Naive thymus-derived CD8-positive, alpha-beta T cell (primary cell): ENCODE measurements at regions not wholly inside any gene's neighbourhood (a gene's known extent, or its start where the extent isn't known, plus 50 kb on each side); places are given as distances from the start of the nearest gene placed in this dataset.

ENCODE experiments used
- ATAC-seq, 2 donors: fragments of 150-1000 bp; cut with Tn5 transposase in 1 of 2; sonication (Bioruptor Pico), chemical (Tn5 transposase) in 1 of 2; 1 replicate in 1 of 2; 2 replicates in 1 of 2; pipeline ENCODE4 v1.10.0; 2021; ENCODE audit warnings: mild to moderate bottlenecking in 2 of 2, moderate library complexity in 2 of 2
- POLR2A ChIA-PET: fragments of 350-600 bp; sonication (Branson Sonifier 250); formaldehyde crosslinking; loops from one replicate; lab custom pipeline; 2021; ENCODE audit warnings: antibody characterized with exemption; lab: Charles Lee
- DNase-seq, 10 donors: peaks; one replicate each; pipeline versions ENCODE4 v3.0.0 to v3.0.0-alpha.2; 2020 to 2022
- H3K27ac Mint-ChIP-seq, 10 donors: one replicate each; pipeline ENCODE4 v1.8.0; 2020 to 2022; ENCODE audit warnings: mild to moderate bottlenecking in 10 of 10, mixed read lengths in 10 of 10, moderate library complexity in 4 of 10, inconsistent platforms in 1 of 10
- H3K27me3 Mint-ChIP-seq, 5 donors: one replicate each; pipeline ENCODE4 v1.8.0; 2021 to 2022; ENCODE audit warnings: mixed read lengths in 5 of 5
- H3K36me3 Mint-ChIP-seq, 3 donors: one replicate each; pipeline ENCODE4 v1.8.0; 2020 to 2022; ENCODE audit warnings: mixed read lengths in 3 of 3, mild to moderate bottlenecking in 2 of 3, inconsistent platforms in 1 of 3
- H3K4me1 Mint-ChIP-seq, 4 donors: one replicate each; pipeline ENCODE4 v1.8.0; 2021 to 2022; ENCODE audit warnings: mixed read lengths in 4 of 4
- H3K4me3 Mint-ChIP-seq, 10 donors: one replicate each; pipeline ENCODE4 v1.8.0; 2020 to 2022; ENCODE audit warnings: mild to moderate bottlenecking in 10 of 10, mixed read lengths in 10 of 10, moderate library complexity in 6 of 10, inconsistent platforms in 1 of 10
- H3K9me3 Mint-ChIP-seq, 9 donors: one replicate each; pipeline ENCODE4 v1.8.0; 2020 to 2022; ENCODE audit warnings: mixed read lengths in 9 of 9, mild to moderate bottlenecking in 3 of 9, inconsistent platforms in 1 of 9, moderate library complexity in 1 of 9

- DNase-seq (no peak), ATAC-seq (no peak)
- no peaks in the 10 kb centered on the region for H3K9me3 Mint-ChIP-seq
- H3K27me3 Mint-ChIP-seq, result peaks cover 0 to 2% (median 0%) of the 10 kb centered on the region in 5 donors
- no peak overlapping the region for H3K4me3 Mint-ChIP-seq
- POLR2A ChIA-PET, result no interaction called here
- H3K4me1 Mint-ChIP-seq, result no peaks in the 10 kb centered on the region
- H3K36me3 Mint-ChIP-seq, result no peaks in the 10 kb centered on the region
- H3K27ac Mint-ChIP-seq, result no peak overlapping the region
Measured at GRCh38 chr5:171697221-171698102, 88.2 kb upstream of the SMIM23 start.

GRCh38 chr5:171700318-171700912, 85.2 kb upstream of the SMIM23 start:
- no peaks in the 10 kb centered on the region for H3K4me1 Mint-ChIP-seq
- DNase-seq (no peak), ATAC-seq (no peak)
- H3K27me3 Mint-ChIP-seq, result peaks cover 0 to 19% (median 2%) of the 10 kb centered on the region in 5 donors
- no peak overlapping the region for H3K4me3 Mint-ChIP-seq
- no peaks in the 10 kb centered on the region for H3K9me3 Mint-ChIP-seq
- H3K36me3 Mint-ChIP-seq, result no peaks in the 10 kb centered on the region
- POLR2A ChIA-PET, result no interaction called here
- H3K27ac Mint-ChIP-seq, result no peak overlapping the region

GRCh38 chr5:171701100-171701541, 84.5 kb upstream of the SMIM23 start:
- H3K27me3 Mint-ChIP-seq, result peaks cover 0 to 21% (median 4%) of the 10 kb centered on the region in 5 donors
- DNase-seq, result no peak
- peaks cover 0 to 2% (median 0%) of the 10 kb centered on the region in 9 donors for H3K9me3 Mint-ChIP-seq
- ATAC-seq, result no peak
- H3K27ac Mint-ChIP-seq, result no peak overlapping the region
- H3K4me3 Mint-ChIP-seq, result no peak overlapping the region
- no peaks in the 10 kb centered on the region for H3K4me1 Mint-ChIP-seq
- POLR2A ChIA-PET, result no interaction called here
- H3K36me3 Mint-ChIP-seq, result no peaks in the 10 kb centered on the region

- ATAC-seq (no peak), DNase-seq (no peak)
- Mint-ChIP-seq H3K27me3 (peaks cover 0 to 21% (median 4%) of the 10 kb centered on the region in 5 donors), H3K36me3 (no peaks in the 10 kb centered on the region), H3K9me3 (peaks cover 0 to 2% (median 0%) of the 10 kb centered on the region in 9 donors), H3K27ac (no peak overlapping the region), H3K4me1 (no peaks in the 10 kb centered on the region), H3K4me3 (no peak overlapping the region)
- POLR2A ChIA-PET, result no interaction called here
Measured at GRCh38 chr5:171702135-171702770, 83.4 kb upstream of the SMIM23 start.

- no peak for DNase-seq
- Mint-ChIP-seq H3K4me1 (no peaks in the 10 kb centered on the region), H3K27ac (no peak overlapping the region), H3K4me3 (no peak overlapping the region), H3K9me3 (peaks cover 0 to 2% (median 0%) of the 10 kb centered on the region in 9 donors), H3K36me3 (no peaks in the 10 kb centered on the region), H3K27me3 (peaks cover 0 to 21% (median 4%) of the 10 kb centered on the region in 5 donors)
- no peak for ATAC-seq
- POLR2A ChIA-PET, result no interaction called here
Measured at GRCh38 chr5:171703146-171703545, 82.5 kb upstream of the SMIM23 start.

- ATAC-seq (no peak), DNase-seq (no peak)
- Mint-ChIP-seq H3K4me1 (no peaks in the 10 kb centered on the region), H3K36me3 (no peaks in the 10 kb centered on the region), H3K27me3 (peaks cover 0 to 21% (median 4%) of the 10 kb centered on the region in 5 donors), H3K9me3 (peaks cover 0 to 2% (median 0%) of the 10 kb centered on the region in 9 donors), H3K4me3 (no peak overlapping the region), H3K27ac (no peak overlapping the region)
- POLR2A ChIA-PET, result no interaction called here
Measured at GRCh38 chr5:171705036-171705435, 80.6 kb upstream of the SMIM23 start.

GRCh38 chr5:171705830-171706468, 79.7 kb upstream of the SMIM23 start:
- Mint-ChIP-seq H3K27me3 (peaks cover 2 to 21% (median 4%) of the 10 kb centered on the region in 5 donors), H3K9me3 (peaks cover 0 to 2% (median 0%) of the 10 kb centered on the region in 9 donors), H3K4me3 (no peak overlapping the region), H3K4me1 (no peaks in the 10 kb centered on the region), H3K27ac (peak overlapping the region in 1 of 10 donors; percentile 19), H3K36me3 (no peaks in the 10 kb centered on the region)
- ATAC-seq, result no peak
- POLR2A ChIA-PET, result no interaction called here
- no peak for DNase-seq

GRCh38 chr5:171706736-171707441, 78.7 kb upstream of the SMIM23 start:
- DNase-seq (no peak), ATAC-seq (no peak)
- Mint-ChIP-seq H3K27ac (no peak overlapping the region), H3K4me1 (no peaks in the 10 kb centered on the region), H3K36me3 (no peaks in the 10 kb centered on the region), H3K9me3 (peaks cover 0 to 2% (median 0%) of the 10 kb centered on the region in 9 donors), H3K4me3 (no peak overlapping the region), H3K27me3 (peaks cover 2 to 23% (median 4%) of the 10 kb centered on the region in 5 donors)
- POLR2A ChIA-PET, result no interaction called here

- ATAC-seq, result no peak
- POLR2A ChIA-PET, result no interaction called here
- Mint-ChIP-seq H3K27ac (no peak overlapping the region), H3K4me1 (no peaks in the 10 kb centered on the region), H3K9me3 (peaks cover 0 to 2% (median 0%) of the 10 kb centered on the region in 9 donors), H3K27me3 (peaks cover 2 to 28% (median 4%) of the 10 kb centered on the region in 5 donors), H3K4me3 (no peak overlapping the region), H3K36me3 (no peaks in the 10 kb centered on the region)
- no peak for DNase-seq
Measured at GRCh38 chr5:171707442-171707792, 78.2 kb upstream of the SMIM23 start.

GRCh38 chr5:171709930-171710329, 75.7 kb upstream of the SMIM23 start:
- no peak overlapping the region for H3K4me3 Mint-ChIP-seq
- no peak overlapping the region for H3K27ac Mint-ChIP-seq
- DNase-seq, result no peak
- ATAC-seq, result no peak
- H3K4me1 Mint-ChIP-seq, result no peaks in the 10 kb centered on the region
- H3K9me3 Mint-ChIP-seq, result peaks cover 0 to 6% (median 0%) of the 10 kb centered on the region in 9 donors
- POLR2A ChIA-PET, result no interaction called here
- no peaks in the 10 kb centered on the region for H3K36me3 Mint-ChIP-seq
- peaks cover 2 to 17% (median 6%) of the 10 kb centered on the region in 5 donors for H3K27me3 Mint-ChIP-seq

- H3K4me3 Mint-ChIP-seq, result no peak overlapping the region
- DNase-seq, result no peak
- H3K9me3 Mint-ChIP-seq, result peaks cover 0 to 5% (median 0%) of the 10 kb centered on the region in 9 donors
- no peak for ATAC-seq
- no peaks in the 10 kb centered on the region for H3K4me1 Mint-ChIP-seq
- peaks cover 2 to 11% (median 3%) of the 10 kb centered on the region in 5 donors for H3K27me3 Mint-ChIP-seq
- H3K36me3 Mint-ChIP-seq, result no peaks in the 10 kb centered on the region
- POLR2A ChIA-PET, result no interaction called here
- H3K27ac Mint-ChIP-seq, result peak overlapping the region in 1 of 10 donors; percentile 69
Measured at GRCh38 chr5:171710451-171711024, 75.1 kb upstream of the SMIM23 start.

- POLR2A ChIA-PET, result no interaction called here
- Mint-ChIP-seq H3K36me3 (no peaks in the 10 kb centered on the region), H3K27ac (no peak overlapping the region), H3K4me1 (no peaks in the 10 kb centered on the region), H3K9me3 (peaks cover 0 to 4% (median 0%) of the 10 kb centered on the region in 9 donors), H3K27me3 (peaks cover 1 to 18% (median 2%) of the 10 kb centered on the region in 5 donors), H3K4me3 (no peak overlapping the region)
- no peak for ATAC-seq
- DNase-seq, result no peak
Measured at GRCh38 chr5:171711571-171711970, 74.0 kb upstream of the SMIM23 start.
